ENCODE measurements at regions not wholly inside any gene's neighbourhood (a gene's known extent, or its start where the extent isn't known, plus 50 kb on each side); places are given as distances from the start of the nearest gene placed in this dataset.

DNA sequence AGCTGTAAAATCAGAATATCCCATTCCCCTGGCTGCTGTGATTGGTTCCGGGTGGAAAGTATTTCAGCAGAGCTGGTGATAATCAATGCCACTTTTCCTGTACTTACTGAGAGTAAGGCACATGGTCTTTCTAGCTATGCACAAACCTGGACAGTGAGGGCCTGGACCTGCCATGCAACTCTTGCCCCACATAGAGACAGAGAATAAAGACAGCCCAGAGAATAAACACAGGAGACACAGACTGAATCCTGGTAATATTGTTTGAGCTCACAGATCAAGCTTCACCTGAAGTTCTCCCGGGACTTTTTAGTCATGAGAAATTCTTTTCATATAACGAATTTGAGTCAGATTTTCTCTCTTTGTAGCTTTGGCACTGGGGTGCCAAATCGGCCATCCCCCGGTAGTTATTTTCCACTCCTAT is 81.9 kb downstream of the ACAA2 start:
- TF ChIP-seq CTCF (IDR thresholded peaks at IDR 0.05) (no peak), EP300 (IDR thresholded peaks at IDR 0.05) (no peak), POLR2A (IDR thresholded peaks at IDR 0.05) (no peak)

All from ovary (tissue), 3 donors.